HG02610 (cell line): ENCODE measurements at regions not wholly inside any gene's neighbourhood (a gene's known extent, or its start where the extent isn't known, plus 50 kb on each side); places are given as distances from the start of the nearest gene placed in this dataset.
"Not testable (repeated sequence)": the region's sequence is repeated elsewhere in the genome, so short reads cannot be mapped to it uniquely, and the experiment has no call there.

ENCODE experiments used
- ATAC-seq: cut with Tn5 transposase; IDR thresholded peaks from one replicate; pipeline ENCODE4 v1.9.1; 2021; ENCODE audit warnings: mild to moderate bottlenecking, moderate library complexity; ENCODE audit not compliant: unreplicated experiment

- ATAC-seq = no peak
Observed at GRCh38 chr10:28986117-28986792, 302.6 kb upstream of the LYZL1 start.

- no peak for ATAC-seq
Observed at GRCh38 chr10:28986856-28987255, 302.0 kb upstream of the LYZL1 start.

- no peak for ATAC-seq
Observed at GRCh38 chr10:28987555-28988320, 301.1 kb upstream of the LYZL1 start.

DNA sequence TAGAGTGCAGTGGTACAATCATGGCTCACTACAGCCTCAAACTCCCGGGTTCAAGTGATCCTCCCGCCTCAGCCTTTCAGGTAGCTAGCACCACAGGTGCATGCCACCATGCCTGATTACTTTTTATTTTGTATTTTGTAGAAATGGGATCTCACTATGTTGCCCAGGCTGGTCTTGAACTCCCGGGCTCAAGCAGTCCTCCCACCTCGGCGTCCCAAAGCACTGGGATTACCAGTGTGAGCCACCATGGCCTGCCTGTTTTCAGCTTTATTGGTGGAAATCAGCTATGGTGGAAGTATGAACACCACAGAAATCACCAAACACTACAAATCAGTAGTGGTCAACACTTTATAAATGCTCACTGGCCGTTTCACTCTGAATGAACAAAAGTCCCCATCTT is 299.9 kb upstream of the LYZL1 start:
- ATAC-seq = no peak

GRCh38 chr10:28991333-28992270 is 297.3 kb upstream of the LYZL1 start:
- ATAC-seq = no peak

- no peak for ATAC-seq
Observed at GRCh38 chr10:28993056-28993455, 295.8 kb upstream of the LYZL1 start.

- no peak for ATAC-seq
Observed at GRCh38 chr10:28993861-28994260, 295.0 kb upstream of the LYZL1 start.

GRCh38 chr10:28994802-28995201 is 294.1 kb upstream of the LYZL1 start:
- ATAC-seq = not testable (repeated sequence)

DNA sequence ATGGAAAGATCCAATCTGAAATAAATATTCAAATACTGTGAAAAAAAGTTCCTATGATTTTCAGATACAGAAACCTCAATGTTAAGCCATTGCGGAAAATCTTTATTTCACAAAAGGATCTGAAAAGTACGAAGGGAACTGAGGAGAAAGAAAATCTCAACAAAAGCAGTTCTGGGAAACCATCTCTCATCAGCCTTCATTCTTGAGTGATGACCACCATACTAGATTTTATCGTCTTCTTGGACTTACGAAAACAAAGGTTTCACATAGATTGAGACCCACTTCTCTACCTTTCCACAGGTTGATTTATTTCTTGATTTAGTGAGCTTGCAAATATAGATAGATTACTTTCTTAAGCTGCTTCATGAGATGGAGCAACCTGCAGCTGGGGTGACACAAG is 293.4 kb upstream of the LYZL1 start:
- ATAC-seq = no peak

DNA sequence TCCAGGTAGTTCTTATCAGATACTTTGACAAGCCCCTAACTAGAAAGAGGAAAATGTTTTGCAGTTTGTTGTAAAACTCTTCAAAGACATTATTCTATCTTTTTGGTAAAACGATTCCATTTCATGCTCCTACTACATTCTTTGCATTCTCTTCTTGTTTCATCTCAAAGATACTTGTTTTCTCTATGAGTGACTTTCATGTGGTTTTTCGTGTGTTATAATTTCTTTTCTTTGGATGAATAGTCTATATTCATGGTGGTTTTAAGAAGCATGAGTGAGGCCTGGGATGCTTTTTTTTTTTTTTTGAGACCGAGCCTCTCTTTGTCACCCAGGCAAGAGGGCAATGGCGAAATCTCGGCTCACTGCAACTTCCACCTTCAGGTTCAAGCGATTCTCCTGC is 292.5 kb upstream of the LYZL1 start:
- no peak for ATAC-seq

DNA sequence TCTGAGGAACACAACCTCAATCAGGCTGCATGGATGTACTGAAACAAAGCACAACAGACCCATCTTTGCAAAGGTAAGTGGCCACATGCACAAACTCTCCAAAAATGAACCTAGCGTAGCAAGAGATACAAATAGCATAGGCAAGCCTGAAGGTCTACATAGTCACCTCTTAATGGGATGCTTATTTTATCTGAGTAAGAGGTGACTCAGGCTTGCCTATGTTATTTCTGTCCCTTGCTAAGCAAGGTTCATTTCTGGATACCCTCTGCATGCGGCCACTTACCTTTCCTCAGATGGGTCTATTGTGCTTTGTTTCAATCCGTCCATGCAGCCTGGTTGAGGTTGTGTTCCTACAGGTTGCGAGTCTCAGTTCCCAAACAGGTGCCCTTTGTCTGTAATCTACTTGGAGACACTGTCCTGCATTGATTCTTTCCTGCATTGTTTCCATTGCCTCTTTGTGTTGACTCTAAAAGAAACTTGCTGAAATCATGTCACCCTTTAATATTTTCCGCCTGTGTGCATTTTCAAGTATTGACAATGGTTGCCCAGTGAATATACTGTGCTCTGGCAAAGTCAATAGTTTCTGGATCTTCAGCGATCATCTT is 291.8 kb upstream of the LYZL1 start:
- no peak for ATAC-seq

GRCh38 chr10:28997734-28998133 is 291.1 kb upstream of the LYZL1 start:
- no peak for ATAC-seq

DNA sequence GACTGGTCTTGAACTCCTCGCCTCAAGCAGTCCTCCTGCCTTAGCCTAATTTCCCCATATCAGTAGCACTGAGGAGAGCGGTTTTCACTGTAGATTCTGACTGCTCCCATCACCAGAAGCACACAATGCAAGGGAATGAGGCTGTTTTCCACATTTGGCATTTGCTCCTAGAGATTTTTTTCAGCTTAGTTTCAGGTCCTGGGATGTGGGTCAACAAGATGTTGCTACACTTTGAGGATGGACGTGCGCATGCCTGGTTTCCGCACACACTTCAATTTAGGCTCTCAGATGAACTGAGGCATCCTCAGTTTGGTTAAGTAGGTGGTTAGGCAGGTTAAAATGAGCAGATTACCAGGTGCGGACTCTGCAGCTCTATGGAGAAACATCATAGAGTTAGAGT is 287.1 kb upstream of the LYZL1 start:
- no peak for ATAC-seq

- ATAC-seq = not testable (repeated sequence)
Observed at GRCh38 chr10:29003014-29003413, 285.9 kb upstream of the LYZL1 start.

- ATAC-seq = no peak
Observed at GRCh38 chr10:29005988-29006387, 282.9 kb upstream of the LYZL1 start.

- no peak for ATAC-seq
Observed at GRCh38 chr10:29007370-29007747, 281.5 kb upstream of the LYZL1 start.

GRCh38 chr10:29007748-29008610 is 280.9 kb upstream of the LYZL1 start:
- ATAC-seq = no peak

GRCh38 chr10:29009464-29009863 is 279.4 kb upstream of the LYZL1 start:
- no peak for ATAC-seq

- no peak for ATAC-seq
Observed at GRCh38 chr10:29011516-29011915, 277.4 kb upstream of the LYZL1 start.

DNA sequence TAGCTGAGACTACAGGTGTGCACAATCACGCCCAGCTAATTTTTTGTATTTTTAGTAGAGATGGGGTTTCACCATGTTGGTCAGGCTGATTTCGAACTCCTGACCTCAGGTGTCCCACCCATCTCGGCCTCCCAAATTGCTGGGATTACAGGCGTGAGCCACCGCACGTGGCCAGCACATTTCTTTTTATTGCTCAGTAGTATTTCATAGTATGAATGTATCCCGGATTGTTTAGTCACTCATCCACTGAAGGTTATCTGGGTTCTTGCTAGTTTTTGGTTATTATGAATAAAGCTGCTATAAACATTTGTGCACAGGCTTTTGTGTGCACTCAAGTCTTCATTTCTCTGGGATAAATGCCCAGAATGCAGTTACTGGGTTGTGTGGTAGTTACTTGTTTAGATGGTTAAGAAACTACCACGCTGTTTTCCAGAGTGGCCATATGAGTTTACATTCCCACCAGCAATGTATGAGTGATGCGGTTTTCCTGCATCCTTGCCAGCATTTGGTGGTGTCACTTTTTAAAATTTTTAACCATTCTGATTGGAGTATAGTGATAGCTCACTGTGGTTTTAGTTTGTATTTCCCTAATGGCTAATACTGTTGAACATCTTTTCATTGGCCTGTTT is 275.8 kb upstream of the LYZL1 start:
- ATAC-seq = no peak
